IPS DF 6.9 (cell line): ENCODE measurements at regions not wholly inside any gene's neighbourhood (a gene's known extent, or its start where the extent isn't known, plus 50 kb on each side); places are given as distances from the start of the nearest gene placed in this dataset.

Experiments
- DNase-seq: peaks from one replicate; pipeline ENCODE4 v3.0.0-alpha.2; 2013; ENCODE audit warnings: low read depth, low spot score
- H3K27ac ChIP-seq: one replicate; pipeline ENCODE4 v1.5.1; 2013; ENCODE audit warnings: low read length, control low read depth
- H3K27me3 ChIP-seq: 2 replicates; pipeline ENCODE4 v1.6.1; 2013; ENCODE audit warnings: mild to moderate bottlenecking, low read length; ENCODE audit not compliant: control insufficient read depth, insufficient read depth
- H3K36me3 ChIP-seq: 2 replicates; pipeline ENCODE4 v1.6.1; 2013; ENCODE audit warnings: low read length; ENCODE audit not compliant: control insufficient read depth, insufficient read depth
- H3K4me1 ChIP-seq: 2 replicates; pipeline ENCODE4 v1.6.1; 2013; ENCODE audit warnings: low read length; ENCODE audit not compliant: control insufficient read depth, insufficient read depth
- H3K4me3 ChIP-seq: 2 replicates; pipeline ENCODE4 v1.5.1; 2013; ENCODE audit warnings: mild to moderate bottlenecking, low read length
- H3K9me3 ChIP-seq: 2 replicates; pipeline ENCODE4 v1.6.1; 2013; ENCODE audit warnings: low read length, inconsistent platforms; ENCODE audit not compliant: control insufficient read depth, insufficient read depth
- WGBS: extraction: QIAGEN DNeasy Blood & Tissue Kit; methylation state at CpG from one replicate; pipeline ENCODE4 v1.1.7; 2013; ENCODE audit warnings: mixed read lengths, missing lambda C conversion rate; ENCODE audit not compliant: insufficient read length, insufficient coverage; 5-methylcytosine and 5-hydroxymethylcytosine counted together

- Histone ChIP-seq H3K4me3 (no peak overlapping the region), H3K9me3 (no peaks in the 10 kb centered on the region), H3K36me3 (no peaks in the 10 kb centered on the region), H3K27ac (no peak overlapping the region), H3K27me3 (no peaks in the 10 kb centered on the region), H3K4me1 (no peaks in the 10 kb centered on the region)
- no CpG with 5 or more reads among the region's 1 CpG for WGBS
- DNase-seq, result no peak
These were observed 491.8 kb upstream of the SEMA3A start for GRCh38 chr7:84686373-84686772.

GRCh38 chr7:84684836-84685480 lies 490.4 kb upstream of the SEMA3A start:
- Histone ChIP-seq H3K36me3 (no peaks in the 10 kb centered on the region), H3K27me3 (no peaks in the 10 kb centered on the region), H3K27ac (no peak overlapping the region), H3K4me1 (no peaks in the 10 kb centered on the region), H3K9me3 (no peaks in the 10 kb centered on the region), H3K4me3 (no peak overlapping the region)
- no CpG with 5 or more reads among the region's 1 CpG for WGBS
- no peak for DNase-seq

GRCh38 chr7:84682543-84682942 lies 488.0 kb upstream of the SEMA3A start:
- no peaks in the 10 kb centered on the region for H3K27me3 ChIP-seq
- H3K9me3 ChIP-seq, result no peaks in the 10 kb centered on the region
- no peak for DNase-seq
- H3K27ac ChIP-seq, result no peak overlapping the region
- H3K4me3 ChIP-seq, result no peak overlapping the region
- no CpG with 5 or more reads among the region's 2 CpGs for WGBS
- no peaks in the 10 kb centered on the region for H3K4me1 ChIP-seq
- H3K36me3 ChIP-seq, result no peaks in the 10 kb centered on the region

GRCh38 chr7:84678841-84679240 lies 484.3 kb upstream of the SEMA3A start:
- WGBS, result no CpG with 5 or more reads among the region's 2 CpGs
- no peak overlapping the region for H3K27ac ChIP-seq

GRCh38 chr7:84677117-84677732 lies 482.6 kb upstream of the SEMA3A start:
- H3K36me3 ChIP-seq, result no peaks in the 10 kb centered on the region
- no peak for DNase-seq
- H3K4me3 ChIP-seq, result no peak overlapping the region
- H3K27ac ChIP-seq, result no peak overlapping the region
- no peaks in the 10 kb centered on the region for H3K9me3 ChIP-seq
- peaks cover 1% of the 10 kb centered on the region; the same call in 1 of the 2 replicates for H3K4me1 ChIP-seq
- H3K27me3 ChIP-seq, result no peaks in the 10 kb centered on the region
- WGBS, result no CpG with 5 or more reads among the region's 1 CpG

More at GRCh38 chr7:84678841-84679240, 484.3 kb upstream of the SEMA3A start:
- DNase-seq, result no peak
- Histone ChIP-seq H3K9me3 (no peaks in the 10 kb centered on the region), H3K27me3 (no peaks in the 10 kb centered on the region), H3K36me3 (no peaks in the 10 kb centered on the region), H3K4me1 (peaks cover 1% of the 10 kb centered on the region; the same call in 1 of the 2 replicates), H3K4me3 (no peak overlapping the region)

- H3K27me3 ChIP-seq, result no peaks in the 10 kb centered on the region
- H3K4me1 ChIP-seq, result peaks cover 1% of the 10 kb centered on the region; the same call in 1 of the 2 replicates
- no CpG with 5 or more reads among the region's 4 CpGs for WGBS
- H3K27ac ChIP-seq, result no peak overlapping the region
- H3K9me3 ChIP-seq, result no peaks in the 10 kb centered on the region
- no peak overlapping the region for H3K4me3 ChIP-seq
- H3K36me3 ChIP-seq, result no peaks in the 10 kb centered on the region
- no peak for DNase-seq
These were observed 481.0 kb upstream of the SEMA3A start for GRCh38 chr7:84675633-84676034.

GRCh38 chr7:84674236-84674913 lies 479.8 kb upstream of the SEMA3A start:
- Histone ChIP-seq H3K36me3 (no peaks in the 10 kb centered on the region), H3K9me3 (no peaks in the 10 kb centered on the region), H3K4me3 (no peak overlapping the region), H3K27me3 (no peaks in the 10 kb centered on the region), H3K4me1 (peaks cover 1% of the 10 kb centered on the region; the same call in 1 of the 2 replicates), H3K27ac (no peak overlapping the region)
- WGBS, result no CpG with 5 or more reads among the region's 2 CpGs
- DNase-seq, result no peak

- H3K9me3 ChIP-seq, result no peaks in the 10 kb centered on the region
- no peaks in the 10 kb centered on the region for H3K36me3 ChIP-seq
- WGBS, result no CpG with 5 or more reads among the region's 3 CpGs
- H3K27ac ChIP-seq, result no peak overlapping the region
- no peak for DNase-seq
- no peak overlapping the region for H3K4me3 ChIP-seq
- peaks cover 1% of the 10 kb centered on the region; the same call in 1 of the 2 replicates for H3K4me1 ChIP-seq
- no peaks in the 10 kb centered on the region for H3K27me3 ChIP-seq
These were observed 474.7 kb upstream of the SEMA3A start for GRCh38 chr7:84669177-84669732.

GRCh38 chr7:84668116-84668515 lies 473.5 kb upstream of the SEMA3A start:
- Histone ChIP-seq H3K9me3 (no peaks in the 10 kb centered on the region), H3K4me3 (no peak overlapping the region), H3K27me3 (no peaks in the 10 kb centered on the region), H3K27ac (no peak overlapping the region), H3K36me3 (no peaks in the 10 kb centered on the region), H3K4me1 (peaks cover 1% of the 10 kb centered on the region; the same call in 1 of the 2 replicates)
- WGBS, result no CpG with 5 or more reads among the region's 1 CpG
- DNase-seq, result no peak

- WGBS, result no CpG with 5 or more reads among the region's 2 CpGs
- Histone ChIP-seq H3K27me3 (no peaks in the 10 kb centered on the region), H3K4me3 (no peak overlapping the region), H3K9me3 (no peaks in the 10 kb centered on the region), H3K36me3 (no peaks in the 10 kb centered on the region), H3K27ac (no peak overlapping the region), H3K4me1 (peaks cover 1% of the 10 kb centered on the region; the same call in 1 of the 2 replicates)
- no peak for DNase-seq
These were observed 472.1 kb upstream of the SEMA3A start for GRCh38 chr7:84666651-84667050.
